ENCODE measurements at regions not wholly inside any gene's neighbourhood (a gene's known extent, or its start where the extent isn't known, plus 50 kb on each side); places are given as distances from the start of the nearest gene placed in this dataset.

DNA sequence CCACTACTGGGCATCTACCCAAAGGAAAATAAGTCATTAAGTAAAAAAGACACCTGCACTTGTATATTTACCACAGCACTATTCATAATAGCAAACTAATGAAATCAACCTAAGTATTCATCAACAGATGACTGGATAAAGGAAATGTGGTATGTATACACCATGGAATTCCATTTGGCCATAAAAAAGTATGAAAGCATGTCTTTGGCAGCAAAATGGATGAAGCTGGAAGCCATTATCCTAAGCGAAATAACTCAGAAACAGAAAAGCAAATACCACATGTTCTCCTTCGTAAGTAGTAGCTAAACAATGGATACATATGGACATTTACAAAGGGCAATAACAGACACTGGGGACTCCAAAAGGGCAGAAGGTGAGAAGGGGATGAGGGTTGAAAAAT, 485.7 kb upstream of the BRINP3 start:
- TF ChIP-seq EZH2 (IDR thresholded peaks at IDR 0.05; ENCODE audit: borderline replicate concordance), result no peak
- TF ChIP-seq, protein P1, sequence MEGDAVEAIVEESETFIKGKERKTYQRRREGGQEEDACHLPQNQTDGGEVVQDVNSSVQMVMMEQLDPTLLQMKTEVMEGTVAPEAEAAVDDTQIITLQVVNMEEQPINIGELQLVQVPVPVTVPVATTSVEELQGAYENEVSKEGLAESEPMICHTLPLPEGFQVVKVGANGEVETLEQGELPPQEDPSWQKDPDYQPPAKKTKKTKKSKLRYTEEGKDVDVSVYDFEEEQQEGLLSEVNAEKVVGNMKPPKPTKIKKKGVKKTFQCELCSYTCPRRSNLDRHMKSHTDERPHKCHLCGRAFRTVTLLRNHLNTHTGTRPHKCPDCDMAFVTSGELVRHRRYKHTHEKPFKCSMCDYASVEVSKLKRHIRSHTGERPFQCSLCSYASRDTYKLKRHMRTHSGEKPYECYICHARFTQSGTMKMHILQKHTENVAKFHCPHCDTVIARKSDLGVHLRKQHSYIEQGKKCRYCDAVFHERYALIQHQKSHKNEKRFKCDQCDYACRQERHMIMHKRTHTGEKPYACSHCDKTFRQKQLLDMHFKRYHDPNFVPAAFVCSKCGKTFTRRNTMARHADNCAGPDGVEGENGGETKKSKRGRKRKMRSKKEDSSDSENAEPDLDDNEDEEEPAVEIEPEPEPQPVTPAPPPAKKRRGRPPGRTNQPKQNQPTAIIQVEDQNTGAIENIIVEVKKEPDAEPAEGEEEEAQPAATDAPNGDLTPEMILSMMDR (IDR thresholded peaks at IDR 0.05; ENCODE audit: poor library complexity), result no peak
